Omental fat pad (tissue), 3 donors: ENCODE measurements at regions not wholly inside any gene's neighbourhood (a gene's known extent, or its start where the extent isn't known, plus 50 kb on each side); places are given as distances from the start of the nearest gene placed in this dataset.

Source experiments
- ATAC-seq: fragments of 150-250 bp; one replicate; pipeline ENCODE4 v1.9.1; 2016; ENCODE audit warnings: mild to moderate bottlenecking, moderate library complexity; ENCODE audit not compliant: low FRiP score
- DNase-seq: peaks from one replicate; pipeline ENCODE4 v3.0.0-alpha.2; 2019; ENCODE audit warnings: low spot score
- TF ChIP-seq, protein P1 (sequence below), 3 donors: fragments of 450-650 bp; IDR thresholded peaks; one replicate each; pipeline ENCODE4 v1.5.1; 2016 to 2017; ENCODE audit warnings: antibody characterized with exemption in 3 of 3, mild to moderate bottlenecking in 3 of 3, moderate library complexity in 2 of 3

- ATAC-seq (no peak), DNase-seq (no peak)
- TF ChIP-seq, protein P1, sequence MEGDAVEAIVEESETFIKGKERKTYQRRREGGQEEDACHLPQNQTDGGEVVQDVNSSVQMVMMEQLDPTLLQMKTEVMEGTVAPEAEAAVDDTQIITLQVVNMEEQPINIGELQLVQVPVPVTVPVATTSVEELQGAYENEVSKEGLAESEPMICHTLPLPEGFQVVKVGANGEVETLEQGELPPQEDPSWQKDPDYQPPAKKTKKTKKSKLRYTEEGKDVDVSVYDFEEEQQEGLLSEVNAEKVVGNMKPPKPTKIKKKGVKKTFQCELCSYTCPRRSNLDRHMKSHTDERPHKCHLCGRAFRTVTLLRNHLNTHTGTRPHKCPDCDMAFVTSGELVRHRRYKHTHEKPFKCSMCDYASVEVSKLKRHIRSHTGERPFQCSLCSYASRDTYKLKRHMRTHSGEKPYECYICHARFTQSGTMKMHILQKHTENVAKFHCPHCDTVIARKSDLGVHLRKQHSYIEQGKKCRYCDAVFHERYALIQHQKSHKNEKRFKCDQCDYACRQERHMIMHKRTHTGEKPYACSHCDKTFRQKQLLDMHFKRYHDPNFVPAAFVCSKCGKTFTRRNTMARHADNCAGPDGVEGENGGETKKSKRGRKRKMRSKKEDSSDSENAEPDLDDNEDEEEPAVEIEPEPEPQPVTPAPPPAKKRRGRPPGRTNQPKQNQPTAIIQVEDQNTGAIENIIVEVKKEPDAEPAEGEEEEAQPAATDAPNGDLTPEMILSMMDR (IDR thresholded peaks at IDR 0.05) = no peak
Measured at GRCh38 chr7:33706771-33707200, 198.6 kb upstream of the BMPER start.

DNA sequence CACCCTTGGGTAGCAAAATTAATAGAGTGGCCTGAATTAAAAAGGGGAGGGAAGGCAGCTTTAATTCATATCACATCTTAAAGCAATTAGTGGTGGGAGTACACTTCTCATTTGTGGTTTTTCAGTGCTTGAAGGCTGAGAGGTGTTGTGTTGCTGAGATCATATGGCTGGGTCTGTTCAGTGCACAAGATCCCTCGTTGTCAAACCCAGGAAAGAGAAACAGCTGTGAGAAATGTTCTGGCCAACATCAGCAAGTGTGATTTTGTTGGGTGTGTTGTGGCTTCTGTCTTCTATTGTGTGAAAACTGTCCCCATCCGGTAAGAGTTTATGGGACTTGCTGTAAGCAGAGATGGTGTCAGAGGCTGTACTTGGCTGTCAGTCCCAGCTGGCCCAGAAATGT lies 197.9 kb upstream of the BMPER start:
- TF ChIP-seq, protein P1 (IDR thresholded peaks at IDR 0.05) = no peak
- ATAC-seq (no peak), DNase-seq (no peak)

- no peak for ATAC-seq
- no peak for DNase-seq
Measured at GRCh38 chr7:33710608-33711007, 194.7 kb upstream of the BMPER start.

DNA sequence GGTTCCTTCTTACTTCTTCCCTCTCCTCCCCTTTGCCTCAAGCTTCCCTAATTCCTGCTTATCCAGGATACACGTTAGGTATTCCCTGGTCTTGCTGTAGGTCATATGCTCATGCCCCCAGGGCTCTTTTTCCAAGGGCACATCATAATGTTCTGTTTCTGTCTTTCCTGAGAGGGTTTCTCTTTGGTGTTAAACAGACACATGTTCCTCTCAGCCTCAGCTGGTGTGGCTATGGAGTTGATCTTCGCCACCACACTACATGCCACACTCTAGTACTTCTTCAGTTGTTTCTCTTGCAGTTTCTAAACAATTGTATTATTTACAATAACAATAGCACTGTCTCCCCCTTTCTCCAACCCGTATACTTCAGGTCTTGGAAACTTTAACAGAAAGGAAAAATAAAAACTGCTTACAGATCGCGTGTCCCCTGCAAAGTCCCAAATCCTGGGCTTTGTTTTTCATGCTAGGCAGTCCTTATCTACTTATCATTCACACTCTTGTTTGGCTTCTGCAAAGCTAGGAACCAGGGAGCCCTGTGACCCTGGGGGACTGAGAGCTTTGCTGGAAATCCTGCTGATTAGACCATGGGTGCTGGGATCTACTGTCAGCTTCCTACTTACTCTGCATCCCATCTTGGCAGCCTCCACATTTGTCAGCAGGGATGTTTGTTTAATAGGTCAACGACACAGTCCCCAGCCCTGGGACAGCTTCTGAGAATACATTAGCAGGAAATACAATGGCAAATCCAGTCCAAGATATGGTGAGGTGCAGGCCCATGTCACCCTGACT lies 193.9 kb upstream of the BMPER start:
- TF ChIP-seq, protein P1 (IDR thresholded peaks at IDR 0.05) = no peak
- no peak for DNase-seq
- ATAC-seq = no peak

More at GRCh38 chr7:33710608-33711007, 194.7 kb upstream of the BMPER start:
- TF ChIP-seq, protein P1 (IDR thresholded peaks at IDR 0.05) = no peak

- DNase-seq = no peak
- TF ChIP-seq, protein P1 (IDR thresholded peaks at IDR 0.05) = no peak
- ATAC-seq = no peak
Measured at GRCh38 chr7:33712020-33712414, 193.3 kb upstream of the BMPER start.

DNA sequence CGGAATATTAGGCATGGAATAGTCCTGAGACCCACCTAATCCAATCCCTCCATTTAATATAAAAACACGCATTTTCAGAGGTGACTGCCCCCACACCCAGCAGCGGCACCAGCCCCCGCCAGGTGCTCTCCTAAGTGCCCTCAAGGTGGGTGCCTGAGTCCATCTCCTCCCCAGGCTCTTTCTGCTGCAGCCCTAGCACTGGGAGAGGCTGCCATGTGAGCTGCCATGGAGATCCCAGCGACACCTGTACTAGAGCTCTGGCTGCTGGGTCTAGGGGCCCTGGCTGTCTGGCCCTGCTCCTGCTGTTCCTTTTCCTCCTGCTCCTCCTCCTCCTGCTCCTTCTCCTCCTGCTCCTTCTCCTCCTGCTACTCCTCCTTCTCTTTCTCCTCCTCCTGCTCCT lies 191.1 kb upstream of the BMPER start:
- TF ChIP-seq, protein P1 (IDR thresholded peaks at IDR 0.05) = no peak
- no peak for ATAC-seq
- no peak for DNase-seq
